ENCODE measurements at regions not wholly inside any gene's neighbourhood (a gene's known extent, or its start where the extent isn't known, plus 50 kb on each side); places are given as distances from the start of the nearest gene placed in this dataset.

DNA sequence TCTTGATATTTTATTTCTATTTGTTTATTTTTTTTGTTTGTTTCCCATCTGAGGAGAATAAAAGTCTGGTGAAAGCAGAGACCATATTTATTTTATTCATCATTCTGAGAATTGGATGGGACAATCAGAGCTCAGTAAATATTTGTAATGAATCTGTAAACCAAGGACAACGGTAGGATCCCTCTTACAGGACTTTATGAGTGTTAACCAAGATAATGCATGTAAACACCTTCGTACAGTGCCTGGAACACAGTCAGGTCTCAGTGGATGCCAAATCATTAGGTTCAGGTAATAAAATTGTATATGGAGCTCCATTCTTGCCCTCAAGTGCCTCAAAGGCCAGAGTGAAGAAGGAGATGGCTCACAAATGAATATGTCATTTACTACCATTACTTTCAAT is 288.7 kb downstream of the PAX1 start:
- TF ChIP-seq, protein P1, sequence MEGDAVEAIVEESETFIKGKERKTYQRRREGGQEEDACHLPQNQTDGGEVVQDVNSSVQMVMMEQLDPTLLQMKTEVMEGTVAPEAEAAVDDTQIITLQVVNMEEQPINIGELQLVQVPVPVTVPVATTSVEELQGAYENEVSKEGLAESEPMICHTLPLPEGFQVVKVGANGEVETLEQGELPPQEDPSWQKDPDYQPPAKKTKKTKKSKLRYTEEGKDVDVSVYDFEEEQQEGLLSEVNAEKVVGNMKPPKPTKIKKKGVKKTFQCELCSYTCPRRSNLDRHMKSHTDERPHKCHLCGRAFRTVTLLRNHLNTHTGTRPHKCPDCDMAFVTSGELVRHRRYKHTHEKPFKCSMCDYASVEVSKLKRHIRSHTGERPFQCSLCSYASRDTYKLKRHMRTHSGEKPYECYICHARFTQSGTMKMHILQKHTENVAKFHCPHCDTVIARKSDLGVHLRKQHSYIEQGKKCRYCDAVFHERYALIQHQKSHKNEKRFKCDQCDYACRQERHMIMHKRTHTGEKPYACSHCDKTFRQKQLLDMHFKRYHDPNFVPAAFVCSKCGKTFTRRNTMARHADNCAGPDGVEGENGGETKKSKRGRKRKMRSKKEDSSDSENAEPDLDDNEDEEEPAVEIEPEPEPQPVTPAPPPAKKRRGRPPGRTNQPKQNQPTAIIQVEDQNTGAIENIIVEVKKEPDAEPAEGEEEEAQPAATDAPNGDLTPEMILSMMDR (IDR thresholded peaks at IDR 0.05), result no peak
- no peak for TF ChIP-seq POLR2AphosphoS5 (IDR thresholded peaks at IDR 0.05)

Measured in upper lobe of left lung (tissue), 4 donors.